ENCODE measurements at regions not wholly inside any gene's neighbourhood (a gene's known extent, or its start where the extent isn't known, plus 50 kb on each side); places are given as distances from the start of the nearest gene placed in this dataset.
"Not testable (repeated sequence)": the region's sequence is repeated elsewhere in the genome, so short reads cannot be mapped to it uniquely, and the experiment has no call there.

DNA sequence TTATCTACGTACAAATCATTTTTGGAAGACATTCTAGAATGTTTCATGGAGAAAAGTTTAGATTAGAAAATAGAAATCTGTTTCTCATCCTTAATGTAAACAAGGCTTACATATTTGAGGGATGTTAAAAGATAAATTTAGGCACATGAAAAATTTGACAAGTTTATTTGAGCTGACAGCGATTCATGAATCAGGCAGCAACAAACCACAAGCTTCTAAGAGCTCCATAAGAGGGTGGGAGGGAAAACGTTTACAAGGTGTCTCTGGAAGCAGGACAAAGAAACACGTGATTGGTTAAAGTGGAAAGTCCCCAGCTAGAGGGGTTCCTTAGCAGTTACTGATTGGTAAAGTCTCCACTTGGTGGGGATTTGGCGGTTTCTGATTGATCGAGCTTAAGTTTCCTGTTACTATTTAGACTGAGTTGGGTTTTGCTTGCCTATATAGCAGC, 228.9 kb upstream of the PITRM1 start:
- DNase-seq = no peak

DNA sequence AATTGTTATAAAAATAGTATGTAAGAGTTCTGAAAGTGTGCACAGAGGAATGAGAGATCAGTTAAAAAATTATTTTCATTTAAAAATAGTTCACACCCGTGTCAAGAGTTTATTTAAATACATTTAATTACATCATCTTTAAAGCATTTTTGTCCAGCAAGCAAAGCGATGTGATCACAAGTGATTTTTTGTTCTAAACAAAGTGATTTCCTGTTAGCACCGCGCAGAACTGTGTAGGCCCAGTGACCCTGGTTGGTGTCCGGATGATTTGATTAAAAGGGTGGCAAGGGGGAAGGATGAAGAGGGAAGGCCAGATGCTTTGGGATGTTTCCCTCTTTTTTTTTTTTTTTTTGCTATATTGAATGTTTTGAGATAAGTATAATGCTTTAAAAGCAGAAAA, 227.8 kb upstream of the PITRM1 start:
- DNase-seq = no peak

DNA sequence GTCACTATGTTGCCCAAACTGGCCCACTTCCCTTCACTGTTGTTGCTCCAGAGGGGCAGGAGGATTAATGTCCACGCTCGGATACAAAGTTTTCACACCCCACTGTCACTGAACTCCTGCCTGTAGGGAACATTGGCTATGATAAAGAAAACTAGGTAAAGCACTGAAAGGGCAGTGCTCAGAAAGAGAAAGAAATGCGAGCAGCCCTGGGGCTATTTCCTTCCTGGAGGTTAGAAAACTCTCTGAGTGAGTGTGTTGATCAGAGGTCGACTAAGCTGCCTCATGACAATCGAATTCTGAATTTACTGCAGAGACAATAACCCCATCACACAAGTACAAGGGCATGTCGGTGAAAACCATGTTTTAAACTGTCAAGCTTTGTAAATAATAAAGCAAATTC, 227.2 kb upstream of the PITRM1 start:
- DNase-seq = no peak

DNA sequence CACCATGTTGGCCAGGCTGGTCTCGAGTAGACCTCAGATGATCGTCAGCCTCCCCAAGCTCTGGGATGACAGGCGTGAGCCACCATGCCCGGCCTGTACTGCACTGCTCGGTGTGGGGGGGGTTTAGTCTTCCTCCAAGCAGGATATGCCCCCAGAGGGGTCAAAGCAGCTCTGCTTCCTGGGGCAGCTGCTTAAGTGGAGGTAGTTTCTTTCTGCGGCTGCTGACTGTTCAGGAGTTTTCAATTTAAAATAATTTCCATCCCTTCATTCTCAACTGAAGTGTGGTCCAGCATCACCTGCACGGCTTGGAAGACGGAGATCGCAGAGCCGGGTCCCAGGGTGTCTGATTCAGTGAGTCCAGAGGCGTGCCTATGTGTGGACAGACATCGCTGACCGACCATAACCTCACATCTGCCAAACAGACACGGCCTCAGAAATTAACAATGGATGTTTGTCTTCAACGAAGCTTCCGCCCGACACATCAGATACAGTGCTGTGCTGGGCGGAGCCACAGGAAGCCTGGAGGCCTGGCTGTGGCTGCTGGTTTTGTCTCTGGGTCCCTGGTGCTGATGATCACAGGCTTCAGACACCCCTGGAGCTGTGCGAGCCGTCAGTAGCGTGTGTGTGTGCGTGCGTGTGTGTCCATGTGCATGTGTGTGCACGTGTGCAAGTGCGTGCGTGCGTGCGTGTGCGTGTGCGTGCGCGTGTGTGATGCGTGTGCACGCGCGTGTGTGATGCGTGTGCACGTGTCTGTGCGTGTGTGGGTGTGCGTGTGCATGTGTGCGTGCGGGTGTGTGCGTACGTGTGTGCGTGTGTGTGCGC, 226.5 kb upstream of the PITRM1 start:
- DNase-seq = no peak

DNA sequence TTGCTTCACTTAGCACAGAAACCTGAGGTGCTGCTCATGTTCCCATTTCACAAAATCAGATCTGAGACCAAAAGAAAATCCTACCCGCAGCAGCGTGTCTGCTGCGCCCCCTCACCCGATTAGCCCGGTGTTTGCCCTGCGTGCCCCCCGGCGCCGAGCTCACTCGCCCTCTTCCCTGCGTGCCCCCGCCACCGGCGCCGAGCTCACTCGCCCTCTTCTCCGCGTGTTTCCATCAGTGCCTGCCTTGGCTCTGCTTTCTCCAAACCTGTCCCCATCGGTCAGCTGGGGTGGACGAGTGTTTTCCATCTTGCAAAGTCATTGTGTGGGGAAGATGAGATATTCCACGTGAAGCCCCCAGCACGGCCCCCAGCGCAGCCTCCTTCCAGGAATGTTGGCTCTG, 225.3 kb upstream of the PITRM1 start:
- DNase-seq = no peak

DNA sequence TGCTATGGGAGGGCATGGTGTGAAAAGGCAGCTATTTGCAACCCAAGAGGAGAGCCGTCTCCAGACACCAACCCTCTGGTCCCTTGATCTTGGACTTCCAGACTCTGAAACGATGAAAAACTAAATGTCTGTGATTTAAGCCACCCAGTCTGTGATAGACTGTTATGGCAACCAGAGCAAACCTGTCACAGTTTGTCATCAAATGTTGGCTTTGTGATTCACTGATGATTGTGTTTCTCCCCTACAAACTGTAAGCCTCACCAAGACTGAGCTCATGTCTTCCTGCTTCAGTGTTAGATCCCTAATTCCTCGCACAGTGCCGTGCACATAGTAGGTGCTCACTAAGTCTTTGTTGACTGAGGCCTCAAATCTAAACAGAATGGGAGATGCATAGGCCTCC, 224.6 kb upstream of the PITRM1 start:
- DNase-seq = no peak

DNA sequence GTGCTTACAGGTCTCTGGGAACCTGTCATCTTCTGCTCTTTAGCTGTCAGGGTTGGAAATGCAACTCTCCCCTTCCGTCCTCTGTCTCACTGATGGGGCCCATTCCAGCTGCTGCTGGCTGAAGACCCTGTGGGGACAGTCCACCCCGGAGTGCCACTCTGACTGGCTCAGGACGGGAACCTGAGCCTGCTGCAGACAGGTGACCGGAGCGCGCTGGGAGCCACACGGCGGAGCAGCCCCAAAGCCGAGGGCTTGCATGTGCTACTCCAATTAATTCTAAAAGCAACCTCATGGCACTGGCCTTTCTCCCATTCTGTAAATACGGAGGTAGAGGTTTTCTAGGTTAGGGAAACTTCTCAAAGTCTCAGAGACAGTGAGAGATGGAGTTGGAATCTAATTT, 223.5 kb upstream of the PITRM1 start:
- no peak for DNase-seq

DNA sequence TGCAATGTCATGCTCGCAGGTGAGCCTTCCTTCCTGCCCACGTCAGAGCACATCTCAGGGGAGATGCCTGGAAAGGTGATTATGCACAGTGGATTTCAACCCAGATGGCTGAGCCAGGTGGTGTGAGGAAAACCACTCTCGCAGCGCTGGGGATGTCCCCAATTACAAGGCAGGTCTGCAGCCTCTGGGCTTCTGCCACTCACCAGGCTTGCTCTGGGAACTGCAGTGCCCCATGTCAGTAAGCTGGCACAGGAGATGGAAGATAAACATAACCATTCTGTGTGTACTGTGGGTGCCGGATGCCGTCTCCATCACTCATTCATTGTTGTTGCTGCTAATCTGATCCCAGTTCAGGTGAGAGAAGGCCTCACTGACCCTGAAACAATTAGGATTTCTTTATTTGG, 222.9 kb upstream of the PITRM1 start:
- DNase-seq = no peak

DNA sequence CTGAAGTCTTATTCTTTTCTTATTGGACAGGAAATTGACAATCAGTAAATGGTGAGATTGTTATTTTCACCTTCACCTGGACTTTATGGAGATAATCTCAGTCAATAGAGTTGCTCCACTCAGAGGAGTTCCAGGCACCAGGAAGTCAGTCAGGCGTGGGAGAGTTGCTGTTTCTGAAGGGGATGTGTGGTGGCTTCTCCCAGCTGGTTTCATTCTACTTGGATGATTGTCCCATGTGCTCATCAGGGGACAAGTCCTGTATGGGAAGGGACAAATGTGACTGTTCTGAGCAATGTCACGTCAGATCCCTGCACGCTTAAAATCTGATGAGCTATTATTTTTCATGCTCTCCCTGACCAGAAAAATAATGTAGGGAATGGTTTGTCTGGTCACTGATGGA, 222.5 kb upstream of the PITRM1 start:
- no peak for DNase-seq

DNA sequence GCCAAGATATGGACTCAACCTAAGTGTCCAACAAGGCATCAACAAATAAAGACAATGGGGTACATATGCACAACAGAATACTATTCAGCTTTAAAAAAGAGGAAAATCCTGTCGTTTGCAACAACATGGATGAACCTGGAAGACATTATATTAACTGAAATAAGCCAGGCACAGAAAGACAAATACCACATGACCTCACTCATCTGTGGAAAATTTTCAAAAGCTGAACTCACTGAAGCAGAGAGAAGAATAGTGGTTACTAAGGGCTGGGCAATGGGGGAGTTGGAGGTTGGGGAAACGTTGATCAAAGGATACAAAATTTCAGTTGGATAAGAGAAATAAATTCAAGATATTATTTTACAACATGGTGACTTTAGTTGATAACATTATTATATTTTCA, 221.4 kb upstream of the PITRM1 start:
- DNase-seq = no peak

DNA sequence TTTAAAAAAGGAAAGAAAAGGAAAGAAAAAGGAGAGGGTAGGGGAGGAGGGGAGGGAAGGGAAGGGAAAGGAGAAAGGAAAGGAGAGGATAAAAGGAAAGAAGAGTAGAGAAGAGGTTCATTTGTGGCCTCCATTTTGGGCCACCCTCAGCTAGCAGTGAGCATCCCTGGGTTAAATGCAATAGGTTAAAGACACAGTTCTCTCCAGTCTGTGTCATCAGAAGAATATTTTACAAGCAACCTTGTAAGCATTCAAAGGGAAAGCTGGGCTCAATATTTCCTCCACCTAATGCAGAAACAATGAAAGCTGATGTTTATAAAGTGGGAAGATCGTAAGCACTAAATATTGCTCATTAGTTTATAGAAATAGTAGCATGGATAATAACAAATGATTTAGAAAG, 219.1 kb upstream of the PITRM1 start:
- DNase-seq = no peak

DNA sequence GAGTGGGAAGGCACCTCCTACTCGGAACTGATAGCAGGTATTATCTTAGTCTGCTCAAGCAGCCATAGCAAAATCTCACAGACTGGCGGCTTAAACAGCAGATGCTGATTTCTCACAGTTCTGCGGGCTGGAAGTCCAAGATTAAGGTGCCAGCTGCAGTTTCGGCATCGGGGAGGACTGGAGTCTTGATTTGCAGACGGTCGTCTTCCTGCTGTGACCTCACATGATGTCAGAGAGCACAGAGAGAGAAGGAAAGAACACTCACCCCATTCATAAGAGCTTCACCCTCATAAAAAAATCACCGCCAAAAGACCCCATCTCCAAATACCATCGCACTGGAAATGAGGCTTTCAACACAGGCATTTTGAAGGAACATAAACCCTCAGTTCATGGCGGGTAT, 216.5 kb upstream of the PITRM1 start:
- DNase-seq = no peak

DNA sequence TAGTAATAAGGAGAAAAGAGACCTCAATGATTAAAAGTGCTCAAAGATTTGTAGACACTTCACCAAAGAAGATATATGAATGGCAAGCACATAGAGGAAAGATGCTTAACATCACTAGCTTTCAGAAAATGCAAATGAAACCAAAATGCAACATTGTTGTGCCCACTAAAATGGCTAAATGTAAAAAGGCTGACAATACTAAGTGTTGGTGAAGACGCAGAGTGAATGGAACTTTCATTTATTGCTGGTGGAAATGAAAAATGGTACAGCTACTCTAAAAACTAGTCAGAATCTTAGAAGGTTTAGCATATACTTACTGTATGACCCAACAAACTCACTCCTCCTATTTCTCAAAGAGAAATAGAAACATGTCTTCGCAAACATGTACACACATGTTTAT, 212.9 kb upstream of the PITRM1 start:
- no peak for DNase-seq

DNA sequence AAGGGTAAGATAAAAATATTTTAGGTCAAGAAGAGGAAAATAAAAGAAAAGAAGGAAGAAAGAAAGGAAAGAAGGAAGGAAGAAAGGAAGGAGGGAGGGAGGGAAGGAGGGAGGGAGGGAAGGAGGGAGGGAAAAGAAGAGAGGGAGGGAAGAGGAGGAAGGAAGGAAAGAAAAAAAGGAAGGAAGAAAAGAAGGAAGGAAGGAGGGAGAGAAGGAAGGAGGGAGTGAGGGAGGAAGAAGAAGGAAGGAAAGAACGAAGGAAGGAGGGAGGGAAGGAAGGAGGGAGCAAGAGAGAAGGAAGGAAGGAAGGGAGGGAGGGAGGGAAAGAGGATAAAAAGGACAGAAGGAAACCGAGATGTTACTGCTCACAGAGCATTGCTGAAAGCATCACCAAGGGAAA, 209.5 kb upstream of the PITRM1 start:
- no peak for DNase-seq

DNA sequence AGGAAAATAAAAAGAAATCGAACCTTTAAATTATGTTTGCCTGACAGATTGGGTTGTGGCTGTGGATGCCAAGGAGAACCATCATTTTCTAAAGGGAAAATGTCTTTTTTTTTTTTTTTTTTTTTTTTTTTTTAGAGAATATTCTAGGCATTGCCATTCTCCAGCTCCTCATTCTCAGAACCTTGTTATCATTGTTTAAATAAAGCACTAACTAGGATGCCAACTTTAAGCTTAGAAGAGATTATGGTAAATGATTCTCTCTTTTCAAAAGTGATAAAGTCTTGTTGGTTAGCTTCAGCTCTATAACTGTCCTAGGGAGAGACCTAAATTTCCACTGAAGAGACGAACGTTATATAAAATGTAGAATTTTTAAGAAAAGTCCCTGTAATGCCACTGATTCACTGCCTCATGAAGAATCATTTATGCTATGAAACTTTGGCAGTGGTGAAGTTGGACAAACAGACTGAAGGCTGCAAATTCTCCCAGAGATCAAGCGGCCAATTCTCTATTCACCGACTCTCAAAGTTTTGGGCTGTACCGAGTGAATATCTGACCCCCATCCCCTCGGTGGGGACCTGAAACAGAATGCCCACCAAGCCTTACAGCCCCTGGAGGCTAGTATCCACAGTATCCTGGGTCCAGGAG, 207.9 kb upstream of the PITRM1 start:
- DNase-seq = no peak

DNA sequence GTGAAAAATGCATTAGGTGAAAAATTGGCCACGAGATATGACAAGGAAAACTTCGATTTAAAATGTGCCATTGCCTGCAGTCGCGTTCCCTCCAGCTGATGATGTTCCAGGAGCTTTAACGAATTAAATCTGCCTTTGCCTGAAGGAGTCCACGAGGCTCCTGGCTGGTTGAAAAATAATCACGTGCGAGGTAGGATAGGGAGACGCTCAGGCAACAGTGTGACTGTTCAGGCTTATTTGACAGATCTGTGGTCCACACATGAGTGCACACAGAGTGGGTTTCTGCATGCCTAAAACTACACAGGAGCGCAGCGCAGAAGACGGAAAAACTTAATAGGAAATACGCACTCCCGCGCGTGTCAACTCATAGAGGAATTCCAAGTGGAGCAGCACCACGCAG, 204.0 kb upstream of the PITRM1 start:
- DNase-seq = no peak

DNA sequence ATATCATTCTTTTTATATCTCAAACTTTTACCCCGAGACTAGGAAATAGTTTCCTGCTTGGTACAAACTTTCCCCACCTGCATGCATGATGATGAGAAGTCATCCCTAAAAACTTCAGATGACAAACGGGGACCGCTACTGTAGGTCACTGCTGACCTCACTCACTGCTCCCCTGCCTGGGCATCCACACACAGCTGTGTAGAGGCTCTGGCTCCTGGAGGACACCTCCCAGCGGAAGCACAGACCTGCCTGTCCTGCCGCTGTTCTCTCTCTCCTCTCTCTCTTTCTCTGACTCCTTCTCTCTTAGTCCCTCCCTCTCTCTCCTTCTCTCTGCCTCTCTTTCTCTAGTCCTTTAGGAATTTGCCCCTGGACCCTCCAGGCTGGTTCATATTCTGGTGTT, 202.9 kb upstream of the PITRM1 start:
- DNase-seq = no peak

DNA sequence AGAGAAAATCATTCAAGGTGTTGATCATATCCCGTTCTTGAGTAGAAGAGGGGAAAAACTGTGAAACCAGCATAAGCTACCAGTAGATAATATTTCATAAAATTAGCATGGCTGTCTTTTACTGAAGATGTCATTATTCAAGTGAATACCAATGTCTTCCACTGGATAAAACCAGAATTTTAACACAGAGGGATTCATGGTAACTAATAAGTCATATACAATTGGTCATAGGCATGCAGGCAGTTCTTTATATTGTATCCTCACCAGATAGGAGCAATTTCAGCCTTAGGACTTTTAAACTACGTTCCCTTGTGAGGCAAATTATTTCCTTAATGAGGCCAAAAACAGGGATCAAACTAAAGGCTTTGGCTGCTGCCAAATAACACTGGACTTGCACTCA, 202.3 kb upstream of the PITRM1 start:
- DNase-seq = no peak

DNA sequence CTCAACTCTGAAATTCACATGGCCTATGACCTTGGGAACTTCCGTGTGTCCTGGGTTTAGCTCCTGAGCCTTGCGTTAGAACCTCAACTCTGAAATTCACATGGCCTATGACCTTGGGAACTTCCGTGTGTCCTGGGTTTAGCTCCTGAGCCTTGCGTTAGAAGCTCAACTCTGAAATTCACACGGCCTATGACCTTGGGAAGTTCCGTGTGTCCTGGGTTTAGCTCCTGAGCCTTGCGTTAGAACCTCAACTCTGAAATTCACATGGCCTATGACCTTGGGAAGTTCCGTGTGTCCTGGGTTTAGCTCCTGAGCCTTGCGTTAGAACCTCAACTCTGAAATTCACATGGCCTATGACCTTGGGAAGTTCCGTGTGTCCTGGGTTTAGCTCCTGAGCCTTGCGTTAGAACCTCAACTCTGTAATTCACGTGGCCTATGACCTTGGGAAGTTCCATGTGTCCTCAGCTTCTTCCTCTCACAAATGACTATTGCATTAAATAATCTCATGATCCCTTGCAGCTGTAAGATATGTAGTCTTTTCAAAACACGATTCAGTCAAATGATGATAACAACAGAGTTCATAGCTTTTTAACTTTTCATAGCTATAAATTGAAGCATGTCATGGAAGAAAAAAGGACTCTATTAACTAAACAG, 200.9 kb upstream of the PITRM1 start:
- DNase-seq = not testable (repeated sequence)

DNA sequence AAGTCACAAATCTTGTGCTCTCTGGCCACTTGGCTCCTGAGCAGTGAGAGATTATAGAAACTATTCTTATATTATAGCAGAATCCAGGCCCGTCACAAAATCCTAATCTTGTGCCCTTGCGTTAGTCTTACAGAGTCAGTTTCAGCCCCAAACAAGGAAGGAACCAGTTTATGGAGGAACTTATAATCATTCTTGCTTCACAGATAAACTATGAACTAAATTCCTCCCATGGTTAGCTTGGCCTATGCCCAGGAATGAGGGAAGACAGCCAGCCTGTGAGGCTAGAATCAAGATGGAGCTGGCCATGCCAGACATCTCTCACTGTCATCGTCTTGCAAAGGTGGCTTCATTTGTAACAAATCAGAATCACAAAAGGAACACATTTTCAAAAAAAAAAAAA, 199.7 kb upstream of the PITRM1 start:
- no peak for DNase-seq

DNA sequence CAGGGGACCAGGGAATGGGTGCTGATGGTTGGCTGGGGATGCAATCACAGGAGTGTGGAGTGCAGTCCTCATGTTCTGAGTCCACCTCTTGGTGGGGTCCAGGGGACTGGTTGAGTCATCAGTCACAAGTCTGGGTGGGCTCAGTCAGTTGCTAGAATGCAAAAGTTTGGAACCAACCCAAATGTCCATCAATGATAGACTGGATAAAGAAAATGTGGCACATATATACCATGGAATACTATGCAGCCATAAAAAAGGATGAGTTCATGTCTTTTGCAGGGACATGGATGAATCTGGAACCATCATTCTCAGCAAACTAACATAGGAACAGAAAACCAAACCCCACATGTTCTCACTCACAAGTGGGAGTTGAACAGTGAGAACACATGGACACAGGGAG, 199.0 kb upstream of the PITRM1 start:
- DNase-seq = not testable (repeated sequence)

DNA sequence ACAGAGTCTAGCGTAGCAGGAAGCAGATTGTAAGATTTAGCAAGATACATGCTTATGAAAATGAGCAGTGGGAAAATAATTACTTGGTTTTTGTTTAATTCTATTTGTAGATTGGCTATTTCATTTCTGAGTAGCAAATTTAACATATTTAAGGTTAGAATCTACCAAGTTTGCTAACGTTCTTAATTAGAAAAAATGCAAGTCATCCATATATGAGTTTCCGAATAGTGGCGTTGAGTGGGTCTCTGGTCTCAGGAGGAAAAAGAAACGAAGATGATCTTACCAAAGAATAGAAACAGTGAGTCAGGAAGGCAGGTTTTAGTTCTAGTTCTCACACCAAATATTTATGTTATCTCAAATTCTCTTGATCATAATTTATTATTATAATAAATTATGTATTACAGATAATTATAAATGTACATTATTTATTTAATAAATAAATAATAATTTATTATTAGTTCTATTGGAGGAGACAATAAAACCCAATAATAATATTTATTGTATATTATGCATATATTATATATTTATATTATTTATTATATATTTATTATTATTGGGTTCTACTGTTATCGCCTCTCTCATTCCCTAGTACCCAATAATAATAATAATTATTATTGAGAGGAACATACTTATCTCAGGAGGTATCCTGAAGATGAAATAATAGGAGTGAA, 194.3 kb upstream of the PITRM1 start:
- no peak for DNase-seq

DNA sequence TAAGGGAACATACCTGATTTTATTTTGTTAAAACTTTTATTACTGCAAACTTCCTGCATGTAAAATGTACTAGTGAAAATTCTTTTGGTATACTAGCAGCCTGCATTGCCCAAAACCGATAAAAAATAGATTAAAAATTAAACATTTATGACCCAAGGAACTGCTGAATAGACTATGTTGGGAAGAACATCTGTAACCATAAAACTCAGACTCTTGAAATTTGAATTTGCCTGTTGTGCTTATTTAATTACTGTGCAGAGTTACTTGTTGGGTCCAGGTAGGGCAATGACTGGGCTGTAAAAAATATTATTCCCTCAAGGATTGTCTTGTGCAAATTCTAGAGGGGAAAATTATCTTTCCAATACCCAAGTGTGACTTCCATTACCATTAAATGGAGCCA, 193.5 kb upstream of the PITRM1 start:
- no peak for DNase-seq

DNA sequence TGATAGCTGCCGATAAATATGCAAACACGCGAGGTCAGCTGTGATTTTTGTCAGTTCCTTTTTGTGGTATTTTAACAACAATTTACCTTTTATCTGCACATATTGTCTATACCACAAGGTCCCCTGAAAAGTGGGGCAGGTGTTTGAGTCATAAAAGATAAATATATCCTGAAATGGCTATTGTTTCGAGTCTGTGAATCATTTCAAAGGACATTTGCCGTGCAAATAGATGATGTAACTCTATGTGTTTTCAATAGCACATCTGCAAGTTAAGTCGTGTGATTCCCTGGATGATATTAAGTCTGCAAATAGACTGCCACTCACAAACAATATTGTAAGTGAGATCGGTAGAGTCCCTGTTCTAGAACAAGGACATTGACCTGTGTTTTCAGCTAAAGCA, 193.0 kb upstream of the PITRM1 start:
- DNase-seq = no peak

Measured in activated CD8-positive, alpha-beta memory T cell treated with anti-CD3 and anti-CD28 coated beads, Interleukin-2, amount 50 U/mL, for 48 hours (primary cell).